ENCODE measurements at regions not wholly inside any gene's neighbourhood (a gene's known extent, or its start where the extent isn't known, plus 50 kb on each side); places are given as distances from the start of the nearest gene placed in this dataset.

GRCh38 chr2:194539425-194539824 is 1117.6 kb upstream of the SLC39A10 start:
- TF ChIP-seq, protein P1, sequence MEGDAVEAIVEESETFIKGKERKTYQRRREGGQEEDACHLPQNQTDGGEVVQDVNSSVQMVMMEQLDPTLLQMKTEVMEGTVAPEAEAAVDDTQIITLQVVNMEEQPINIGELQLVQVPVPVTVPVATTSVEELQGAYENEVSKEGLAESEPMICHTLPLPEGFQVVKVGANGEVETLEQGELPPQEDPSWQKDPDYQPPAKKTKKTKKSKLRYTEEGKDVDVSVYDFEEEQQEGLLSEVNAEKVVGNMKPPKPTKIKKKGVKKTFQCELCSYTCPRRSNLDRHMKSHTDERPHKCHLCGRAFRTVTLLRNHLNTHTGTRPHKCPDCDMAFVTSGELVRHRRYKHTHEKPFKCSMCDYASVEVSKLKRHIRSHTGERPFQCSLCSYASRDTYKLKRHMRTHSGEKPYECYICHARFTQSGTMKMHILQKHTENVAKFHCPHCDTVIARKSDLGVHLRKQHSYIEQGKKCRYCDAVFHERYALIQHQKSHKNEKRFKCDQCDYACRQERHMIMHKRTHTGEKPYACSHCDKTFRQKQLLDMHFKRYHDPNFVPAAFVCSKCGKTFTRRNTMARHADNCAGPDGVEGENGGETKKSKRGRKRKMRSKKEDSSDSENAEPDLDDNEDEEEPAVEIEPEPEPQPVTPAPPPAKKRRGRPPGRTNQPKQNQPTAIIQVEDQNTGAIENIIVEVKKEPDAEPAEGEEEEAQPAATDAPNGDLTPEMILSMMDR (IDR thresholded peaks at IDR 0.05; ENCODE audit: extremely low read depth in 1 of 2, insufficient read depth in 1 of 2, low read depth in 1 of 2, low read length in 2 of 2) = no peak
- TF ChIP-seq POLR2A (IDR thresholded peaks at IDR 0.05; ENCODE audit: low read depth, low read length) (no peak), POLR2AphosphoS5 (IDR thresholded peaks at IDR 0.05; ENCODE audit: insufficient read depth, low read depth, low read length) (no peak)

All from endothelial cell of umbilical vein (primary cell).